GM20000 (cell line): ENCODE measurements at regions not wholly inside any gene's neighbourhood (a gene's known extent, or its start where the extent isn't known, plus 50 kb on each side); places are given as distances from the start of the nearest gene placed in this dataset.
A peak's percentile ranks its signal among the peaks of the same experiment; 100 is the strongest.
"Not testable (repeated sequence)": the region's sequence is repeated elsewhere in the genome, so short reads cannot be mapped to it uniquely, and the experiment has no call there.

Experiments used
- DNase-seq: peaks from one replicate; pipeline ENCODE4 v3.0.0; 2012; ENCODE audit warnings: low spot score
- CTCF ChIP-seq: IDR thresholded peaks from 2 replicates; pipeline ENCODE4 v1.5.1; 2012; ENCODE audit warnings: mild to moderate bottlenecking, control low read depth; ENCODE audit errors: extremely low read depth, missing control alignments

GRCh38 chr4:181825564-181825963, 417.6 kb upstream of the TENM3 start:
- no peak for DNase-seq
- no peak for TF ChIP-seq CTCF

GRCh38 chr4:181827246-181827645, 416.0 kb upstream of the TENM3 start:
- no peak for TF ChIP-seq CTCF
- DNase-seq = no peak

- DNase-seq = peak; percentile 15
- no peak for TF ChIP-seq CTCF
These were observed 412.7 kb upstream of the TENM3 start for GRCh38 chr4:181830404-181831035.

- DNase-seq = no peak
- TF ChIP-seq CTCF = no peak
These were observed 409.1 kb upstream of the TENM3 start for GRCh38 chr4:181834071-181834470.

GRCh38 chr4:181835348-181835747, 407.9 kb upstream of the TENM3 start:
- TF ChIP-seq CTCF = no peak
- DNase-seq = no peak

GRCh38 chr4:181838253-181838652, 404.9 kb upstream of the TENM3 start:
- no peak for DNase-seq
- TF ChIP-seq CTCF = no peak

- not testable (repeated sequence) for DNase-seq
These were observed 399.4 kb upstream of the TENM3 start for GRCh38 chr4:181843797-181844196.

GRCh38 chr4:181845617-181846016, 397.6 kb upstream of the TENM3 start:
- TF ChIP-seq CTCF = no peak
- no peak for DNase-seq
